ENCODE measurements at regions not wholly inside any gene's neighbourhood (a gene's known extent, or its start where the extent isn't known, plus 50 kb on each side); places are given as distances from the start of the nearest gene placed in this dataset.
A peak's percentile ranks its signal among the peaks of the same experiment; 100 is the strongest.

DNA sequence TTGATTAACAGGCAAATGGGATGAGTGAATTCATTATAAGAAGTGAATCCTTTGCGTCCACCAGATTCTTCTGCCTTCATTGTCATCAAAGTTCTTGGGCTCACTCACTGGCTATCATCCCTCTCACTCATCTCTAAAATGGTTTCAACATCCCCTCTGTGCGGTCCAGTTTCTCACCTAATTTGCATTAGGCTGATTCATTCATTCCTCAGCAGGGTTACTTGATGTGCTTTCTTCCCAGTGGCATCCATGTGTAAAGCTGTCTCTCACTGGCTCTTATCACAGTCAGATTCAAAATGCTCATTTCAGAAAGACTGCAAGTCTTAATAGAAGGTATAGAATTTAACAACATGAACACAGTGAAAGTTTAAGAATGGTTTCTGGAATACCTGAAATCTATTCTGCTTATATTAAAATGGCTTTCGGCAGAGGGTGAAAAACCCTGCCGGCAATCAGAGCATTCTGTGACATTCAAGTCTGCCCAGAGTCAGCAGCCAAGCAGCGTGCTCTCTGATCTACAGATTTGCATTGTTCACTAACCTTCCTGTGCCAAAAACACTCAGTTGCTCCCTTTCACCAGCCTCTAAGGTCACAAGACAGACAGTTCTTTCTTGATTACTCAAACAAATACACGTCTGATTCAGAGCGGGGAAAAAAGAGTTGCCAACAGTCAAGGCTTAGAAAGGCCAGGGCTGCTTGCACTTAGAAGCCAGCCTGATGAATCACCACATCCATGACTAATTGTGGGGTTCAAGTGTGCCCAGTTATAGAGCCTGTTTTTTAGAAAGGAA is 106.7 kb downstream of the TES start:
- TF ChIP-seq, protein P1, sequence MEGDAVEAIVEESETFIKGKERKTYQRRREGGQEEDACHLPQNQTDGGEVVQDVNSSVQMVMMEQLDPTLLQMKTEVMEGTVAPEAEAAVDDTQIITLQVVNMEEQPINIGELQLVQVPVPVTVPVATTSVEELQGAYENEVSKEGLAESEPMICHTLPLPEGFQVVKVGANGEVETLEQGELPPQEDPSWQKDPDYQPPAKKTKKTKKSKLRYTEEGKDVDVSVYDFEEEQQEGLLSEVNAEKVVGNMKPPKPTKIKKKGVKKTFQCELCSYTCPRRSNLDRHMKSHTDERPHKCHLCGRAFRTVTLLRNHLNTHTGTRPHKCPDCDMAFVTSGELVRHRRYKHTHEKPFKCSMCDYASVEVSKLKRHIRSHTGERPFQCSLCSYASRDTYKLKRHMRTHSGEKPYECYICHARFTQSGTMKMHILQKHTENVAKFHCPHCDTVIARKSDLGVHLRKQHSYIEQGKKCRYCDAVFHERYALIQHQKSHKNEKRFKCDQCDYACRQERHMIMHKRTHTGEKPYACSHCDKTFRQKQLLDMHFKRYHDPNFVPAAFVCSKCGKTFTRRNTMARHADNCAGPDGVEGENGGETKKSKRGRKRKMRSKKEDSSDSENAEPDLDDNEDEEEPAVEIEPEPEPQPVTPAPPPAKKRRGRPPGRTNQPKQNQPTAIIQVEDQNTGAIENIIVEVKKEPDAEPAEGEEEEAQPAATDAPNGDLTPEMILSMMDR (IDR thresholded peaks at IDR 0.05), result no peak
- H3K4me3 ChIP-seq, result peak overlapping the region in 1 of 2 donors; percentile 6

DNA sequence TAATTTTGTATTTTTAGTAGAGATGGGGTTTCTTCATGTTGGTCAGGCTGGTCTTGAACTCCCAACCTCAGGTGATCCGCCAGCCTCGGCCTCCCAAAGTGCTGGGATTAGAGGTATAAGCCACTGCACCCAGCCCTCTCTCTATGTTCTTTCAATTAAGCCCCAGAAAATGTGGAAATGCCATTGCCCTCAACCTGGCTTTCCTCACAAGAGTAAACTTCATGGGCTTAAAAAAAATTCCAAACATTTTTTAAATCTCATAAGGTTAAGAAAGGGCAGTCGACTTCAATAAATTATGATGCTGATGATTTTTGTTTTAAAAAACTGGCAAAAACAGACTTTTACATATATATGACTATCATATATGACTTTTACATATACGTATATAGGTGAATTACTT is 107.6 kb downstream of the TES start:
- no peaks in the 10 kb centered on the region for H3K27me3 ChIP-seq
- H3K9me3 ChIP-seq, result no peaks in the 10 kb centered on the region
- intact Hi-C loops (cut with DNase I), result loop anchor here (5.0 kb wide), 3 partner anchors 39 to 209 kb away; partner anchors contain the start of gene CAV1
- TF ChIP-seq, protein P1 (IDR thresholded peaks at IDR 0.05), result no peak
- H3K4me3 ChIP-seq, result no peak overlapping the region
- peaks cover 5 to 22% of the 10 kb centered on the region in 2 donors for H3K4me1 ChIP-seq
- no peaks in the 10 kb centered on the region for H3K36me3 ChIP-seq
- peak overlapping the region; percentile 57 to 66 for H3K27ac ChIP-seq
- DNase-seq (ENCODE audit: low spot score in 2 of 2), result no peak

More for the DNA sequence above, 106.7 kb downstream of the TES start:
- intact Hi-C loops (cut with DNase I), result loop anchor here (5.0 kb wide), 3 partner anchors 40 to 210 kb away; partner anchors contain the start of gene CAV1
- H3K9me3 ChIP-seq, result no peaks in the 10 kb centered on the region
- peak; percentile 48 to 90 for DNase-seq (ENCODE audit: low spot score in 2 of 2)
- no peaks in the 10 kb centered on the region for H3K27me3 ChIP-seq
- H3K4me1 ChIP-seq, result peaks cover 5 to 22% of the 10 kb centered on the region in 2 donors
- peak overlapping the region; percentile 57 to 66 for H3K27ac ChIP-seq
- no peaks in the 10 kb centered on the region for H3K36me3 ChIP-seq

DNA sequence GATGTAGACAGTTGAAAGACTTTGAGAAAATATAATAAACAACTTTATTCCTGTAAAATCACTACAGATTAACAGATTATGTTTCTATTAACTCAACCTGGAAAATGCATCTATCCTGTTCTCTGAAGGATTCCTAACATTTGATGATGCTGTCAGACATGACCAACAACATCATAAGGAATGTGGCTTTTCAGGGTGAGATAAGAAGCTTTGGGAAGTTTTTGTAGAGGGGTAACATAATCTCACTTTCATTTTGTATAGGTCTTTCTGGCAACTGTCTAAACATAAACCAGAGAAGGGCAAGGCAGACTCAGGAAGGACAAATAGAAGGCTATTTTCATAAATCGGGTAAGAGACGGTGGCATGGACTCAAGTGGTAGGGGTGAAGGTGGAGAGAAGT is 112.2 kb downstream of the TES start:
- Histone ChIP-seq H3K4me3 (no peak overlapping the region), H3K36me3 (no peaks in the 10 kb centered on the region), H3K27ac (no peak overlapping the region), H3K9me3 (peaks cover 0 to 6% of the 10 kb centered on the region in 2 donors), H3K27me3 (no peaks in the 10 kb centered on the region), H3K4me1 (peaks cover 5 to 9% of the 10 kb centered on the region in 2 donors)
- intact Hi-C loops (cut with DNase I), result no loop called here
- TF ChIP-seq, protein P1 (IDR thresholded peaks at IDR 0.05), result no peak
- DNase-seq (ENCODE audit: low spot score in 2 of 2), result no peak

DNA sequence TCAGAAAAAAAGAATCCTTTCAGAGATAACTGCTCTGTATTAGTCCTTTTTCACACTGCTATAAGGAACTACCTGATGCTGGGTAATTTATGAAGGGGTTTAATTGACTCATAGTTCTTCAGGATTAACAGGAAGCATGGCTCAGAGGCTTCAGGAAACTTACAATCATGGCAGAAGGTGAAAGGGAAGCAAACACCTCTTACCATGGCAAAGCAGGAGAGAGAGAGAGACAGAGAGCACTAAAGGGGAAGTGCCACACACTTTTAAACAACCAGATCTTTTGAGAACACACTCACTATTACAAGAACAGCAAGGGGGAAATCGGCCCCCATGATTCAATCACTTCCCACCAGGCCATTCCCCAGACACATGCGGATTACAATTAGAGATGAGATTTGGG is 114.2 kb downstream of the TES start:
- Histone ChIP-seq H3K36me3 (no peaks in the 10 kb centered on the region), H3K4me3 (no peak overlapping the region), H3K4me1 (peaks cover under 1 to 15% of the 10 kb centered on the region in 2 donors), H3K27ac (no peak overlapping the region), H3K27me3 (no peaks in the 10 kb centered on the region), H3K9me3 (peaks cover 0 to 6% of the 10 kb centered on the region in 2 donors)
- intact Hi-C loops (cut with DNase I), result no loop called here
- TF ChIP-seq, protein P1 (IDR thresholded peaks at IDR 0.05), result no peak
- no peak for DNase-seq (ENCODE audit: low spot score in 2 of 2)

DNA sequence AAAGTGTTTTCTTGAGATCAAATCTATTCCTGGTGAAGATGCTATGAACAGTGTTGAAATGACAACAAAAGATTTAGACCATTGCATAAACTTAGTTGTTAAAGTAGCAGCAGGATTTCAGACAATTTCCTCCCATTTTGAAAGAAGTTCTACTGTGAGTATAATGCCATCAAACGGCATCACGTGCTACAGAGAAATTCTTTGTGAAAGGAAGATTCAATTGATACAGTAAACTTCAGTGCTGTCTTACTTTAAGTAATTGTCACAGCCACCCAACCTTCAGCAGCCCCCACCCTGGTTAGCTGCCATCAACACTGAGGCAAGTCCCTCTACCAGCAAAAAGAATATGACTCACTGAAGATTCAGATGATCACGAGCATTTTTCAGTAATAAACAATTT is 115.2 kb downstream of the TES start:
- Histone ChIP-seq H3K4me3 (no peak overlapping the region), H3K27me3 (no peaks in the 10 kb centered on the region), H3K4me1 (peaks cover 3 to 24% of the 10 kb centered on the region in 2 donors), H3K27ac (no peak overlapping the region), H3K9me3 (peaks cover 0 to 6% of the 10 kb centered on the region in 2 donors), H3K36me3 (no peaks in the 10 kb centered on the region)
- TF ChIP-seq, protein P1 (IDR thresholded peaks at IDR 0.05), result no peak
- intact Hi-C loops (cut with DNase I), result no loop called here
- no peak for DNase-seq (ENCODE audit: low spot score in 2 of 2)
